ENCODE measurements at regions not wholly inside any gene's neighbourhood (a gene's known extent, or its start where the extent isn't known, plus 50 kb on each side); places are given as distances from the start of the nearest gene placed in this dataset.
"Not testable (repeated sequence)": the region's sequence is repeated elsewhere in the genome, so short reads cannot be mapped to it uniquely, and the experiment has no call there.

- TF ChIP-seq CTCF (IDR thresholded peaks at IDR 0.05; ENCODE audit: extremely low read depth, missing control alignments), result no peak
- no peak for DNase-seq (ENCODE audit: low spot score)
Measured at GRCh38 chr4:147110473-147111367, 165.1 kb upstream of the TTC29 start.

- not testable (repeated sequence) for DNase-seq (ENCODE audit: low spot score)
Measured at GRCh38 chr4:147112196-147112595, 166.5 kb upstream of the TTC29 start.

GRCh38 chr4:147117431-147117830 lies 171.8 kb upstream of the TTC29 start:
- DNase-seq (ENCODE audit: low spot score), result no peak
- no peak for TF ChIP-seq CTCF (IDR thresholded peaks at IDR 0.05; ENCODE audit: extremely low read depth, missing control alignments)

- DNase-seq (ENCODE audit: low spot score), result peak; percentile 15
- TF ChIP-seq CTCF (IDR thresholded peaks at IDR 0.05; ENCODE audit: extremely low read depth, missing control alignments), result no peak
Measured at GRCh38 chr4:147118528-147118927, 172.9 kb upstream of the TTC29 start.

- no peak for TF ChIP-seq CTCF (IDR thresholded peaks at IDR 0.05; ENCODE audit: extremely low read depth, missing control alignments)
- no peak for DNase-seq (ENCODE audit: low spot score)
Measured at GRCh38 chr4:147122685-147123084, 177.0 kb upstream of the TTC29 start.

- no peak for DNase-seq (ENCODE audit: low spot score)
- TF ChIP-seq CTCF (IDR thresholded peaks at IDR 0.05; ENCODE audit: extremely low read depth, missing control alignments), result no peak
Measured at GRCh38 chr4:147123146-147123545, 177.5 kb upstream of the TTC29 start.

- no peak for TF ChIP-seq CTCF (IDR thresholded peaks at IDR 0.05; ENCODE audit: extremely low read depth, missing control alignments)
- no peak for DNase-seq (ENCODE audit: low spot score)
Measured at GRCh38 chr4:147128787-147129186, 183.1 kb upstream of the TTC29 start.

- TF ChIP-seq CTCF (IDR thresholded peaks at IDR 0.05; ENCODE audit: extremely low read depth, missing control alignments), result no peak
- no peak for DNase-seq (ENCODE audit: low spot score)
Measured at GRCh38 chr4:147129687-147130086, 184.0 kb upstream of the TTC29 start.

Data from GM20000 (cell line).